NCI-H748 treated with DMSO at 0.1 percent for 48 hours (cell line): ENCODE measurements at regions not wholly inside any gene's neighbourhood (a gene's known extent, or its start where the extent isn't known, plus 50 kb on each side); places are given as distances from the start of the nearest gene placed in this dataset.
A peak's percentile ranks its signal among the peaks of the same experiment; 100 is the strongest.

ENCODE experiments used
- DNase-seq: peaks from one replicate; lab custom pipeline; 2025; lab: John Stamatoyannopoulos, UW

- DNase-seq: no peak
Measured at GRCh38 chr20:56174416-56174815, 74.1 kb upstream of the MC3R start.

GRCh38 chr20:56175884-56176283 is 72.6 kb upstream of the MC3R start:
- no peak for DNase-seq

DNA sequence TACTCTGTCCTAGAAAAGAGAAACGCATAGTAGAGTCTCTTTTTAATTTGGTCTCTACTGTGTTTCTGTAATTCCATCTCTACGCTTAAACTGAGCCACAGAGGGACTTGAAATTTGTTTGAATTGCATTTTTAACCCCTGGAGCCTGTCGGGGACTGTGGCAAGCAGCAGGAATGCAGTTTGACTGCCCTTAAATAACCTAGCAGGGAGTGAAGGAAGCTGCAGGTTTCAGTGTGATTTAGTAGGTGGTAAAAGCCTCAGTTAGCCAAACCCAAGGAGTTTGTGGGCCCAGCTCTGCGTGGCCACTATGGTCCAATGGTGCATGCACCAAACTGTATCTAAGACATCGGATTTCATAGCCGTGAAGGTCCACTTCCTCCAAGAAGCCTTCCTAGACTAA is 70.3 kb upstream of the MC3R start:
- no peak for DNase-seq

GRCh38 chr20:56179051-56179450 is 69.5 kb upstream of the MC3R start:
- no peak for DNase-seq

- DNase-seq: no peak
Measured at GRCh38 chr20:56181583-56181982, 66.9 kb upstream of the MC3R start.

DNA sequence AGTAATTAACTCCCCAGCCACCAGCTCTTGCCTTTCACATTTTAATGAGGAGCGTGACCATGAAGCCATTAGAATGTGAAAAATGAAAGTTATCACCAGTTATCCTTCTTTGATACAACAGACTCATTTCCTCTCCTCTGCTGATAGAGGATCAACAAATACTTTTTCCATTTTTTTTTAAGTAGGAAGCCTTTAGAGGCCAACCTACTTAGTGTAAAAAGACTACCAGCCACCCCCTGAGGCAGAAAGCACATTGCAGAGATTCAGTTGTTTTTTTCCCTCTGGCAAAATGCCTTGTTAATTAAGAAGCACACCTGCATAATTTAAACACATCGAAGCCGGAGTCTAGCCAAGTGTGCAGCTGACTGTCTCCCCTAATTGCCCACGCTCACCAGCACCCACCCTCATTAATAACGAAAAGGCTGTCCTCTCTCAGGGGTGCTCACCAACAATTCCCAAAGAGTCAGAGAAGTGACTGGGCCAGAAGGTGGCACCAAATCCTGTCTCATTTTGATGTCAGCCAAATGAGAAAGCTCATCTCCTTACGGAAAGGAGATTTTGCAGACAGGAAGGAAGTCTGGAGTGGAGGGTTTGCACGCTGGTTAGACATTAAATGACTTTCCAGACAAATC is 60.9 kb upstream of the MC3R start:
- peak; percentile 85 for DNase-seq

- DNase-seq: no peak
Measured at GRCh38 chr20:56194042-56194441, 54.5 kb upstream of the MC3R start.

DNA sequence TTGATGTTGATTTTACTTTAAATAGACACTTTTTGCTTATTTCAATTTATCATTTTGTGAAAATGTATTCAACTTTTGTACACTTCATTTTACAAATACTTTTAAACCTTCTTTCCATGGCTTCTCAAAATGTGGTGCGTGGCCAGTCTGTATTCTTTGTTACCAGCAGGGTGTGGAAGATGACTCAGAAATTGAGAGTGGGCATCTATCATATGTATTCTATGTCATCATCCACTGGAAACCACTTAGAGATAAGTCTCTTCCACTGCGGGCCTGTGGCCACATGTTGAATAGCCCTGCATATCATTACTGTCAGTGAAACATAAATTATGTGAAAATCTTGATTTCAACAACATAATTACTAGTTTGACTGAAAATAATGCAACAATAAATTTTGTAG is 52.6 kb upstream of the MC3R start:
- DNase-seq: no peak
